ENCODE measurements at regions not wholly inside any gene's neighbourhood (a gene's known extent, or its start where the extent isn't known, plus 50 kb on each side); places are given as distances from the start of the nearest gene placed in this dataset.

- no peak for DNase-seq
- Histone ChIP-seq H3K4me1 (no peaks in the 10 kb centered on the region), H3K9me3 (no peaks in the 10 kb centered on the region), H3K4me3 (no peak overlapping the region), H3K27ac (no peak overlapping the region), H3K36me3 (no peaks in the 10 kb centered on the region), H3K27me3 (no peaks in the 10 kb centered on the region)
- WGBS, 2 donors = 93 to 95% methylated on average over 2 of the region's 2 CpGs
- TF ChIP-seq POLR2A (IDR thresholded peaks at IDR 0.05) (no peak), CTCF (IDR thresholded peaks at IDR 0.05) (no peak)
- intact Hi-C loops (cut with DNase I) = no loop called here
These were observed 561.7 kb downstream of the LTN1 start for GRCh38 chr21:28431022-28431421.

- no peak overlapping the region for H3K4me3 ChIP-seq
- WGBS, 2 donors = 66 to 75% methylated on average over 2 of the region's 2 CpGs
- no peaks in the 10 kb centered on the region for H3K9me3 ChIP-seq
- no peak overlapping the region for H3K27ac ChIP-seq
- no peaks in the 10 kb centered on the region for H3K4me1 ChIP-seq
- H3K36me3 ChIP-seq = no peaks in the 10 kb centered on the region
- no peak for TF ChIP-seq CTCF (IDR thresholded peaks at IDR 0.05)
- no peak for TF ChIP-seq POLR2A (IDR thresholded peaks at IDR 0.05)
- H3K27me3 ChIP-seq = no peaks in the 10 kb centered on the region
- intact Hi-C loops (cut with DNase I) = no loop called here
- no peak for DNase-seq
These were observed 563.5 kb downstream of the LTN1 start for GRCh38 chr21:28429161-28429560.

- 50 to 78% methylated on average over 1 of the region's 1 CpG for WGBS, 2 donors
These were observed 565.2 kb downstream of the LTN1 start for GRCh38 chr21:28427394-28428022.

GRCh38 chr21:28426545-28426944 is 566.1 kb downstream of the LTN1 start:
- TF ChIP-seq POLR2A (IDR thresholded peaks at IDR 0.05) (no peak), CTCF (IDR thresholded peaks at IDR 0.05) (no peak)
- DNase-seq = no peak
- no peak overlapping the region for H3K27ac ChIP-seq
- no peaks in the 10 kb centered on the region for H3K36me3 ChIP-seq
- no peaks in the 10 kb centered on the region for H3K27me3 ChIP-seq
- no peaks in the 10 kb centered on the region for H3K9me3 ChIP-seq
- no peak overlapping the region for H3K4me3 ChIP-seq
- no peaks in the 10 kb centered on the region for H3K4me1 ChIP-seq
- intact Hi-C loops (cut with DNase I) = no loop called here

More at GRCh38 chr21:28427394-28428022, 565.2 kb downstream of the LTN1 start:
- H3K27me3 ChIP-seq = no peaks in the 10 kb centered on the region
- no peak overlapping the region for H3K27ac ChIP-seq
- TF ChIP-seq CTCF (IDR thresholded peaks at IDR 0.05) (no peak), POLR2A (IDR thresholded peaks at IDR 0.05) (no peak)
- H3K4me3 ChIP-seq = no peak overlapping the region
- no peak for DNase-seq
- intact Hi-C loops (cut with DNase I) = no loop called here
- no peaks in the 10 kb centered on the region for H3K36me3 ChIP-seq
- no peaks in the 10 kb centered on the region for H3K9me3 ChIP-seq
- H3K4me1 ChIP-seq = no peaks in the 10 kb centered on the region

- whole genome bisulfite sequencing, 2 donors = 17 to 62% methylated on average over 3 of the region's 3 CpGs
- TF ChIP-seq POLR2A (IDR thresholded peaks at IDR 0.05) = no peak
- no peak for TF ChIP-seq CTCF (IDR thresholded peaks at IDR 0.05)
These were observed 569.0 kb downstream of the LTN1 start for GRCh38 chr21:28423521-28424190.

More at GRCh38 chr21:28423521-28424190, 569.0 kb downstream of the LTN1 start:
- Histone ChIP-seq H3K4me1 (peaks cover 0 to 6% (median 0%) of the 10 kb centered on the region in 3 donors), H3K27me3 (no peaks in the 10 kb centered on the region), H3K36me3 (no peaks in the 10 kb centered on the region), H3K4me3 (no peak overlapping the region), H3K27ac (no peak overlapping the region), H3K9me3 (no peaks in the 10 kb centered on the region)
- intact Hi-C loops (cut with DNase I) = no loop called here
- DNase-seq = no peak
